GM10266 (cell line): ENCODE measurements at regions not wholly inside any gene's neighbourhood (a gene's known extent, or its start where the extent isn't known, plus 50 kb on each side); places are given as distances from the start of the nearest gene placed in this dataset.

ENCODE experiments used
- DNase-seq: peaks from one replicate; pipeline ENCODE4 v3.0.0; 2012; ENCODE audit errors: extremely low spot score
- TF ChIP-seq, protein P1 (sequence below): IDR thresholded peaks from 2 replicates; pipeline ENCODE4 v1.5.1; 2012; ENCODE audit warnings: mild to moderate bottlenecking, low read depth; ENCODE audit not compliant: control insufficient read depth, insufficient read depth; ENCODE audit errors: missing control alignments

GRCh38 chr1:115463347-115463746, 125.3 kb upstream of the NGF start:
- TF ChIP-seq, protein P1, sequence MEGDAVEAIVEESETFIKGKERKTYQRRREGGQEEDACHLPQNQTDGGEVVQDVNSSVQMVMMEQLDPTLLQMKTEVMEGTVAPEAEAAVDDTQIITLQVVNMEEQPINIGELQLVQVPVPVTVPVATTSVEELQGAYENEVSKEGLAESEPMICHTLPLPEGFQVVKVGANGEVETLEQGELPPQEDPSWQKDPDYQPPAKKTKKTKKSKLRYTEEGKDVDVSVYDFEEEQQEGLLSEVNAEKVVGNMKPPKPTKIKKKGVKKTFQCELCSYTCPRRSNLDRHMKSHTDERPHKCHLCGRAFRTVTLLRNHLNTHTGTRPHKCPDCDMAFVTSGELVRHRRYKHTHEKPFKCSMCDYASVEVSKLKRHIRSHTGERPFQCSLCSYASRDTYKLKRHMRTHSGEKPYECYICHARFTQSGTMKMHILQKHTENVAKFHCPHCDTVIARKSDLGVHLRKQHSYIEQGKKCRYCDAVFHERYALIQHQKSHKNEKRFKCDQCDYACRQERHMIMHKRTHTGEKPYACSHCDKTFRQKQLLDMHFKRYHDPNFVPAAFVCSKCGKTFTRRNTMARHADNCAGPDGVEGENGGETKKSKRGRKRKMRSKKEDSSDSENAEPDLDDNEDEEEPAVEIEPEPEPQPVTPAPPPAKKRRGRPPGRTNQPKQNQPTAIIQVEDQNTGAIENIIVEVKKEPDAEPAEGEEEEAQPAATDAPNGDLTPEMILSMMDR: no peak
- DNase-seq: no peak

DNA sequence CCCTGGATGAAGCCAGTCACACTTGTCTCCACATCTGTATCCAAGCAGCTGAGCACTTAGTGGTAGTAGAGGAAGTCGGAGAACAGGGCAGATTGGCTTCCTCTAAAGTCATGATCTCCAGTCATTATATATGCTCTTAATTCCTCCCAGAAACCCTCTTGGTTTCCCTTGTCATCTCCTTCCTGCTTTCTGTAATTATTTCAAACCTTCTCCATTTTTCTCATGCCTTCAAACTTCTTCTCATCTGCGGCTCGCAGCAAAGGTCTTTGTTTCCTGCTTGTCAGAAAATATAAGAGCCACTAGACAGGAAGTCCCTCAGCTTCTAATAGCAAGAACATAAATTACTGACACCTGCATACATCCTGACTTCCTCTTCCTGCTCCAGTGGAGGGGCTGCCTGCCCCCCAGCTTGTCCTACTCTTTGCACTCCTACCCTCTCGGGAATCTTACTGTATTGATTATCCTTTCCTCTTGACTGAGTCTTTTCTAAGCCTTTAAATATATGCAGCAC, 124.6 kb upstream of the NGF start:
- TF ChIP-seq, protein P1: no peak
- DNase-seq: no peak

DNA sequence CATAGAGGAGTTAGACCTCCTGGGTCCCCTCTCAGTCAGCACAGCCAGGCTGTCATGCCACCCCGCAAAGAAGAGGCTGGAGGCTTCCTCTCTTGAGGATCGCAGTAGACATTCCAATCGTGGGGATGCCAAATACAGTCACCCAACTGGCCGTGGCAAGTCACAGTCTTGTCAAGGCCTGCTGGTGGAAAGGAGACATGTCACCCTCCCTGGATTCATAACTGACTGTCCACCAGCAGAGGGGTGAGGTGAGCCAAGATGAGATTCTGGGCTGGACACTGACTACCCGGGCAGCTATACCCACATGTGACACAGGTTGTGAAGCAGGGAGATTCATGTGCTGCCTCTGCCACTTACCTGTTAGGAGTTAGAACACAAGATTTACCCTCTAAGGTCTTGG, 123.5 kb upstream of the NGF start:
- TF ChIP-seq, protein P1: no peak
- no peak for DNase-seq

DNA sequence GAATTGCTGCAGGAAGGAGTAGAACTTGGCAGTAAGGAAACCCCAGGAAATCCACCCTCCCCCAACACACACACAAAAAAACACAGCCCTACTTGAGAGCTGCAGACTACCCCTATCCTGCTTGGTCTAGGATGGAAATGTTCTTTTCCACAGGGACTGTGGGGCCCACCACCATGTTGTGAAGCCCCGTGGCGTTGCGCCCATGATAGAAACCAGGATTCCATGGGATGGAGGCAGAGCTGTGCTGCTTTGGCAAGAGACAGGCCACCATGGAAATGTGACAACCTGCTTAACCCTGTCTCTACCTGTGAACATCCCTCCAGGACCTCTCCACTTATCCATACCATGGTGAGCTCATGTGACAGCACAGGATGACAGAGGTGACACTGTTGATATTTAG, 121.1 kb upstream of the NGF start:
- DNase-seq: no peak
- TF ChIP-seq, protein P1: no peak

GRCh38 chr1:115458426-115459114, 120.5 kb upstream of the NGF start:
- TF ChIP-seq, protein P1: no peak
- DNase-seq: no peak

DNA sequence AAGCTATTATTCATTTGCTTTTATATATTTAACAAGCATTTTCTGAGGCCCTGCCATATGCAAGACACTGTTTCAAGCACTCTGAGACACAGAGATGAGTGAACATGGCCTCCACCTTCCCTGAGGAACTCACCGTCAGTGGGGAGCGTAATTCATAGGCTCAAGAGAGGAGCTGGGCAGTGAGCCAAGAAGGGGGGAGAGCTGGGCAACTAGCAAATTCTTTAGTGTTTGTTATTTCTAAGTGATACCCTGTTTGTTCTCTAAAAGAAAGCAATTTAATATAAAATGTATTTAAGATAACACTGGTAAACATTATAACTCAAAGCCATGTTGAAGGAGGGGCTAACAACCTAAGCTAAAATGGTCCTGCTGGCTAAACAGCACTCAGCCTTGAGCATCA, 119.2 kb upstream of the NGF start:
- TF ChIP-seq, protein P1: no peak
- no peak for DNase-seq

GRCh38 chr1:115456441-115456961, 118.5 kb upstream of the NGF start:
- TF ChIP-seq, protein P1: no peak
- DNase-seq: no peak
